Left ventricle myocardium inferior (tissue), 1 donor: ENCODE measurements at regions not wholly inside any gene's neighbourhood (a gene's known extent, or its start where the extent isn't known, plus 50 kb on each side); places are given as distances from the start of the nearest gene placed in this dataset.

Experiments used
- DNase-seq: peaks from one replicate; pipeline ENCODE4 v3.0.0-alpha.2; 2020
- H3K27ac ChIP-seq: fragments of 200-600 bp; replicated peaks from 2 replicates; pipeline ENCODE4 v1.8.0; 2021
- H3K27me3 ChIP-seq: fragments of 200-600 bp; 2 replicates; pipeline ENCODE4 v1.8.0; 2021; ENCODE audit warnings: low read depth
- H3K36me3 ChIP-seq: fragments of 200-600 bp; 2 replicates; pipeline ENCODE4 v1.8.0; 2021
- H3K4me1 ChIP-seq: fragments of 200-600 bp; 2 replicates; pipeline ENCODE4 v1.8.0; 2021
- H3K4me3 ChIP-seq: fragments of 200-600 bp; 2 replicates; pipeline ENCODE4 v1.8.0; 2021; ENCODE audit warnings: mild to moderate bottlenecking, moderate library complexity
- H3K9me3 ChIP-seq: fragments of 200-600 bp; replicated peaks from 2 replicates; pipeline ENCODE4 v1.8.0; 2021
- CTCF ChIP-seq: fragments of 200-600 bp; IDR thresholded peaks from 2 replicates; pipeline ENCODE4 v1.8.0; 2021; ENCODE audit warnings: antibody characterized with exemption, mild to moderate bottlenecking, borderline replicate concordance
- intact Hi-C: fragments of 100-400 bp; cut with micrococcal nuclease; formaldehyde crosslinking; loops from one replicate; pipeline ENCODE4 v1.11.0; 2022
- donor health status: DM: no; HTN: yes; CAD: no; lungs with severe emphysema.

DNA sequence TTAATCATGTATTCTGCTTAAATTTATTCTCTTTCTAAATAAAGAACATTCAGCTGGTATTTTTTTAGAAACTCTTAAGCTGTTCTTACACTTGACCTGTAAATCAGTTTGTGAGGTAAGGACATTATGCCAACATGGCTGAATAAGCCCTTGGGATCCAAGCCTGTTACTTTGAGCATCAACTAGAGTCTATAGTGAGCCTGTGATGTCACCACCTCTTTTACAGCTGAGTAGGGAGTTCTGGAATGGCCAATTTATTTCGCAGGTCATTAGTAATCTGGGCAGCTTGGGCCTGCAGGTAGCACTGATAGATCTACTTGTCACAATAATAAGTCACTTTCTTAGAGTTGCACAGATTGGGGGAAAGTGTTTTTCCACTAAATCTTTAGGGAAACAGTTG lies 915.2 kb upstream of the MBL2 start:
- no peak overlapping the region for H3K27ac ChIP-seq
- TF ChIP-seq CTCF, result no peak
- no peak for DNase-seq
- no peak overlapping the region for H3K4me3 ChIP-seq
- H3K36me3 ChIP-seq, result no peaks in the 10 kb centered on the region
- no peaks in the 10 kb centered on the region for H3K27me3 ChIP-seq
- H3K4me1 ChIP-seq, result peaks cover 3% of the 10 kb centered on the region
- intact Hi-C loops, result no loop called here
- H3K9me3 ChIP-seq, result no peaks in the 10 kb centered on the region

- Histone ChIP-seq H3K27me3 (no peaks in the 10 kb centered on the region), H3K4me1 (no peaks in the 10 kb centered on the region), H3K4me3 (no peak overlapping the region), H3K36me3 (no peaks in the 10 kb centered on the region), H3K27ac (no peak overlapping the region), H3K9me3 (no peaks in the 10 kb centered on the region)
- intact Hi-C loops, result no loop called here
- DNase-seq, result no peak
- TF ChIP-seq CTCF, result no peak
Measured at GRCh38 chr10:53682885-53683284, 910.3 kb upstream of the MBL2 start.

GRCh38 chr10:53682458-53682857 lies 909.9 kb upstream of the MBL2 start:
- intact Hi-C loops, result no loop called here
- no peaks in the 10 kb centered on the region for H3K9me3 ChIP-seq

DNA sequence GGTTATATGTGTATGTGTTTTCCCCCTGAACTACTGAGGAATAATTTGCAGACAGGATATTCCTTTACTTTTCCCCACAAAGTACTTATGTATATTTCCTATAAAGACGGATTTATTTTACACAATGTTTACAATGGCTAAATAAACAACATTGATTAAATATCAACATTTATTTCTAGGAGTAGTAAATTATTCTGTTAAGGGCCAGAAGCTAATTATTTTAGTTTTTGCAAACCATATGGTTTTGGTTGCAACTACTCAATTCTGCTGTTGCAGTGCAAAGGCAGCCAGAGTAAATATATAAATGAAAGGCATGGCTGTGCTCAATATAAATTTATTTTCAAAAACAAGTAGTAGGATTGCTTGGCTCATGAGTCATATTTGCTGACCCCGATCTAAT lies 907.1 kb upstream of the MBL2 start:
- no peak for TF ChIP-seq CTCF
- H3K4me3 ChIP-seq, result no peak overlapping the region
- intact Hi-C loops, result no loop called here
- H3K9me3 ChIP-seq, result no peaks in the 10 kb centered on the region
- no peaks in the 10 kb centered on the region for H3K4me1 ChIP-seq
- no peak overlapping the region for H3K27ac ChIP-seq
- H3K27me3 ChIP-seq, result no peaks in the 10 kb centered on the region
- H3K36me3 ChIP-seq, result no peaks in the 10 kb centered on the region
- DNase-seq, result no peak

More at GRCh38 chr10:53682458-53682857, 909.9 kb upstream of the MBL2 start:
- Histone ChIP-seq H3K4me1 (no peaks in the 10 kb centered on the region), H3K27ac (no peak overlapping the region), H3K36me3 (no peaks in the 10 kb centered on the region), H3K4me3 (no peak overlapping the region), H3K27me3 (no peaks in the 10 kb centered on the region)
- TF ChIP-seq CTCF, result no peak
- DNase-seq, result no peak

DNA sequence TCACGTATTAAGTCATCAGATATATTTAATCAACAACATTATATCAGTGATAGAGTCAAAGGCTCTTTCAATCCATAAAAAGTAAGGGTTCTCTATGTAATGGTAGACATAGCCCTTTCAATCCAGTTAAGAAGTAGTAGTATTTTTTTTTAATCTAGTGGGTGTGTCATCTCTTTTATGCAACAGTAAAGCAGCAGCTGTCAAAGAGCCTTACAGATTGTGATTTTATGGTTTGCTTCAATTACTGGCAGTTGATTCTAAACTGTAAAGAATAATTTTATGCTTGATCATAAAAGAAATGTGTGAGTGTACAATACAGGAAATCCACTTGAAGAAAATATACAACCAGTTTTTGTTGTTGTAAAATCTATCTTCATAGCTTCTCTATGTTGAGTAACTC lies 902.6 kb upstream of the MBL2 start:
- no peaks in the 10 kb centered on the region for H3K4me1 ChIP-seq
- DNase-seq, result no peak
- H3K4me3 ChIP-seq, result no peak overlapping the region
- H3K9me3 ChIP-seq, result peaks cover 8% of the 10 kb centered on the region
- TF ChIP-seq CTCF, result no peak
- intact Hi-C loops, result no loop called here
- no peaks in the 10 kb centered on the region for H3K27me3 ChIP-seq
- H3K27ac ChIP-seq, result no peak overlapping the region
- no peaks in the 10 kb centered on the region for H3K36me3 ChIP-seq

GRCh38 chr10:53667063-53667462 lies 894.5 kb upstream of the MBL2 start:
- no peak overlapping the region for H3K27ac ChIP-seq
- H3K4me1 ChIP-seq, result peaks cover 7% of the 10 kb centered on the region
- H3K4me3 ChIP-seq, result no peak overlapping the region
- DNase-seq, result no peak
- no peaks in the 10 kb centered on the region for H3K27me3 ChIP-seq
- no peaks in the 10 kb centered on the region for H3K36me3 ChIP-seq
- no peak for TF ChIP-seq CTCF
- peaks cover 37% of the 10 kb centered on the region for H3K9me3 ChIP-seq
- intact Hi-C loops, result no loop called here
